ENCODE measurements at regions not wholly inside any gene's neighbourhood (a gene's known extent, or its start where the extent isn't known, plus 50 kb on each side); places are given as distances from the start of the nearest gene placed in this dataset.
"Not testable (repeated sequence)": the region's sequence is repeated elsewhere in the genome, so short reads cannot be mapped to it uniquely, and the experiment has no call there.

GRCh38 chr5:169398515-169398914 is 97.6 kb upstream of the SLIT3 start:
- H3K4me3 ChIP-seq (ENCODE audit: low read length) = no peak overlapping the region
- no peaks in the 10 kb centered on the region for H3K9me3 ChIP-seq (replicated peaks; ENCODE audit: control insufficient read depth, low read depth, low read length)
- DNase-seq = no peak
- no CpG with 5 or more reads among the region's 1 CpG for WGBS (ENCODE audit: insufficient coverage)
- no peaks in the 10 kb centered on the region for H3K36me3 ChIP-seq (ENCODE audit: control insufficient read depth, insufficient read depth, low read length)
- H3K27me3 ChIP-seq (ENCODE audit: control insufficient read depth, insufficient read depth, low read length) = no peaks in the 10 kb centered on the region
- H3K27ac ChIP-seq (ENCODE audit: low read length) = no peak overlapping the region
- no peaks in the 10 kb centered on the region for H3K4me1 ChIP-seq (ENCODE audit: control insufficient read depth, insufficient read depth, low read length)

DNA sequence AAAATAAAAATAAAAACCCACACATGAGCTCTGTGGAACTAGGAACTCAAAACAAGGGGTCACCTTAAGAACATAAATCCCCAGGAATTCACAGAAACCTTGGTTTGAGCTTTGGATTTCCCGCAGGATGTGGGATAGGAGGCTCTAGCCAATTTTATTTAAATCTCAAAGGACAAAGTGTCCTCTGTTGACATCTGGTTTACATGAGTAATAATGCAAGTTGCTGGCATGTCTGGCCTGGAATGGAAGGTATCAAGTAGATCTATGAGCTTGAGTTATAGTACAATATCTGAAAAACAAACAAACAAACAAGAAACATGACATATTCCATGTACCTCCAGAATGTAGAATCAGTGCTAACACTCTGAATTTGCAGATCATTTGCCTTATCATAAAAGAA is 94.2 kb upstream of the SLIT3 start:
- no peaks in the 10 kb centered on the region for H3K4me1 ChIP-seq (ENCODE audit: control insufficient read depth, insufficient read depth, low read length)
- no peaks in the 10 kb centered on the region for H3K9me3 ChIP-seq (replicated peaks; ENCODE audit: control insufficient read depth, low read depth, low read length)
- no peak overlapping the region for H3K4me3 ChIP-seq (ENCODE audit: low read length)
- no peaks in the 10 kb centered on the region for H3K36me3 ChIP-seq (ENCODE audit: control insufficient read depth, insufficient read depth, low read length)
- H3K27me3 ChIP-seq (ENCODE audit: control insufficient read depth, insufficient read depth, low read length) = no peaks in the 10 kb centered on the region
- H3K27ac ChIP-seq (ENCODE audit: low read length) = no peak overlapping the region
- WGBS (ENCODE audit: insufficient coverage) = no CpG with 5 or more reads among the region's 1 CpG
- DNase-seq = no peak

GRCh38 chr5:169394371-169394770 is 93.4 kb upstream of the SLIT3 start:
- DNase-seq = no peak
- H3K27me3 ChIP-seq (ENCODE audit: control insufficient read depth, insufficient read depth, low read length) = no peaks in the 10 kb centered on the region
- H3K27ac ChIP-seq (ENCODE audit: low read length) = no peak overlapping the region
- no peaks in the 10 kb centered on the region for H3K36me3 ChIP-seq (ENCODE audit: control insufficient read depth, insufficient read depth, low read length)
- WGBS (ENCODE audit: insufficient coverage) = 81% methylated on average over 1 of the region's 4 CpGs
- H3K9me3 ChIP-seq (replicated peaks; ENCODE audit: control insufficient read depth, low read depth, low read length) = no peaks in the 10 kb centered on the region
- H3K4me1 ChIP-seq (ENCODE audit: control insufficient read depth, insufficient read depth, low read length) = no peaks in the 10 kb centered on the region
- no peak overlapping the region for H3K4me3 ChIP-seq (ENCODE audit: low read length)

DNA sequence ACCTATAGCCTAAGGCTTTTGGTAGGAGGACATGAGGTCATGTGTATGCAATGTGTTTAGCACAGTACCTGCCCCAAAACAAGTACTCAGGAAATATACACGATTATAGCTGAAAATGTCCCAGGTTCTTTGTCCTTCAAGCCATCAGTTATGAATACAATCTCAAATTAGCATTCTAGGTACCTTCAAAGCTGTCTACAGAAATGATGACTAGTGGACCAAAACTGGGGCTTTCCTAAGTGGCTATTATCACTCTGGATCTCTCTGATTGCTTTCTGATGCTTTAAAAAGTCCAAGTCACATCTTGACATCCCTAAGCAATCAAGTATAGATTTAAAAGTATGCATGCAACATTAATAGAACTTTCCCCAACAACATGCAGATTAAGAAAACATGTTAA is 93.0 kb upstream of the SLIT3 start:
- Histone ChIP-seq H3K27ac (ENCODE audit: low read length) (no peak overlapping the region), H3K4me3 (ENCODE audit: low read length) (no peak overlapping the region), H3K4me1 (ENCODE audit: control insufficient read depth, insufficient read depth, low read length) (no peaks in the 10 kb centered on the region), H3K27me3 (ENCODE audit: control insufficient read depth, insufficient read depth, low read length) (no peaks in the 10 kb centered on the region), H3K36me3 (ENCODE audit: control insufficient read depth, insufficient read depth, low read length) (no peaks in the 10 kb centered on the region), H3K9me3 (replicated peaks; ENCODE audit: control insufficient read depth, low read depth, low read length) (no peaks in the 10 kb centered on the region)
- no CpG with 5 or more reads among the region's 1 CpG for WGBS (ENCODE audit: insufficient coverage)
- no peak for DNase-seq

DNA sequence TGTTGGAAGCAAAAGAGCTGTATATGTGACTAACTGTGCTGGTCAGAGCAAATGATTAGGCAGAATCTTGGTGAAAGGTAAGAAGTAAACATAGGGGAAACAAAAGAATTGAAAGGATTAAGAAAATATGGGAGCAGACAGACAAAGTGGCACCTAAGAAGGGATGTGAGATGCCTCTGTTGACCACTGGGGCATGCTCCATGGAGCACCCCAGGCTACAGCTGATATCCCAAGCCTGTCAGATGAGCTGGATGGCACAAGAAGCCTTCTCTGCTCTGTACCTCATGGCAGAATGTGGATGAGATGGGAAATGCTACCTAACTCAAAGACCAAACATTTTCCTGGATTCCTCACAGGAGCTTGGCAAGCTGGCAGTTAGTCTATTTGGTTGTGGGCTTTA is 89.3 kb upstream of the SLIT3 start:
- H3K9me3 ChIP-seq (replicated peaks; ENCODE audit: control insufficient read depth, low read depth, low read length) = no peaks in the 10 kb centered on the region
- no peaks in the 10 kb centered on the region for H3K36me3 ChIP-seq (ENCODE audit: control insufficient read depth, insufficient read depth, low read length)
- H3K27me3 ChIP-seq (ENCODE audit: control insufficient read depth, insufficient read depth, low read length) = no peaks in the 10 kb centered on the region
- no peak overlapping the region for H3K4me3 ChIP-seq (ENCODE audit: low read length)
- no peak for DNase-seq
- H3K27ac ChIP-seq (ENCODE audit: low read length) = no peak overlapping the region
- H3K4me1 ChIP-seq (ENCODE audit: control insufficient read depth, insufficient read depth, low read length) = no peaks in the 10 kb centered on the region

DNA sequence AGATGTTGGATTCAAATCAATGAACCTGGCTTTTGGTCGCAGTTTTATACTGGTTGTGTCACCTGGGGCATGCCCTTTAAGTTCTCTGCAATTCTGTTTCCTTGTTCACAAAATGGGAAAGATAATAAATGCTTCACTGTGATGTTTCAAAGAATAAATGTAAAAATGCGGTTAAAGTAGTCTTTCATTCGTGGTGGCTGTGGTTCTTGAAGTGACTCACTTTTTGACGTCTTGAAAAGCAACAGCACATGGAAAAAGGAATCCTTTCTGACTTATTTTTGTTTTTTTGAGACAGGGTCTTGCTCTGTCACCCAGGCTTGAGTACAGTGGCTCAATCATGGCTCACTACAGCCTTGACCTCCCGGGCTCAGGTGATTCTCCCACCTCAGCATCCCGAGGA is 88.4 kb upstream of the SLIT3 start:
- Histone ChIP-seq H3K27me3 (ENCODE audit: control insufficient read depth, insufficient read depth, low read length) (no peaks in the 10 kb centered on the region), H3K27ac (ENCODE audit: low read length) (no peak overlapping the region), H3K36me3 (ENCODE audit: control insufficient read depth, insufficient read depth, low read length) (no peaks in the 10 kb centered on the region), H3K9me3 (replicated peaks; ENCODE audit: control insufficient read depth, low read depth, low read length) (no peaks in the 10 kb centered on the region), H3K4me1 (ENCODE audit: control insufficient read depth, insufficient read depth, low read length) (no peaks in the 10 kb centered on the region), H3K4me3 (ENCODE audit: low read length) (no peak overlapping the region)
- WGBS (ENCODE audit: insufficient coverage) = 84% methylated on average over 5 of the region's 6 CpGs
- no peak for DNase-seq

DNA sequence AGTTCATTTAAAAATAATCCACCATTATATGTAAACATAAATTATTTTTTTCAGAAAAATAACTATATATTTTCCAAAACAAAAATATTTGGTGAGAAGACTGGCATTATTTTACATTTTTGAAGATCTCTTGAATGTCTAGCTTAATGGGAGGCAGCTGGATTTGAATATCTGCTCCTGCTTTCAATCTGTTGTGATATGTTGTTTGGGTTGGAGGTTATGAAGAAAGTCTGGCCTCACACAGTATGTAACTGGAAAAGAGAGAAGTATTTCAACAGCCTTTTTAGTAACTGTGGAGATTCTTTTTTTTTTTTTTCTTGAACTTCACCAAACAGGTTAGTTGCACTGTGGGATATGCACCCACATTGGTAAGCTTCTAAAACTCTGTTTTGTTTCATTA is 84.7 kb upstream of the SLIT3 start:
- no peaks in the 10 kb centered on the region for H3K9me3 ChIP-seq (replicated peaks; ENCODE audit: control insufficient read depth, low read depth, low read length)
- no peak overlapping the region for H3K4me3 ChIP-seq (ENCODE audit: low read length)
- no peak for DNase-seq
- H3K4me1 ChIP-seq (ENCODE audit: control insufficient read depth, insufficient read depth, low read length) = no peaks in the 10 kb centered on the region
- H3K27me3 ChIP-seq (ENCODE audit: control insufficient read depth, insufficient read depth, low read length) = no peaks in the 10 kb centered on the region
- no peak overlapping the region for H3K27ac ChIP-seq (ENCODE audit: low read length)
- H3K36me3 ChIP-seq (ENCODE audit: control insufficient read depth, insufficient read depth, low read length) = no peaks in the 10 kb centered on the region

DNA sequence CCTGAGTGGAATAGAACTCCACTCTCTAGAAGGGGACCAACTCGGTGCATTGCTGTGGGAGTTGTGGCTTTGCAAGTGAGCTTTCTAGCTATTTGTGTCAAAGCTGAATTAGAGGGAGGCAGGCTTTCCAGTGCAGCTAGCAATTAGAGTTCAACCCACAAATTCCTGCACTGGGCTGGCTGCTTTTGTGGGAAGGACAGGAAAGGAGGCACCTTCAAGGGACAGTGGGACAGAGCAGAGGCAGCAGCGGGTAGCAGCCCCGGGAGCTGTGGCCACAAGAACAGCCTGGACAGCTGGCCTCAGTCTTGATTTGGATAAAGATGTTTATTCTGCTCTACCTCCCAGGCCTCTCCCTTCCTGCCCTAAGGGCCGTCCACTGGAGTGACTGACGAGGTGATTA is 83.7 kb upstream of the SLIT3 start:
- H3K27me3 ChIP-seq (ENCODE audit: control insufficient read depth, insufficient read depth, low read length) = no peaks in the 10 kb centered on the region
- no peaks in the 10 kb centered on the region for H3K4me1 ChIP-seq (ENCODE audit: control insufficient read depth, insufficient read depth, low read length)
- no peak overlapping the region for H3K4me3 ChIP-seq (ENCODE audit: low read length)
- H3K36me3 ChIP-seq (ENCODE audit: control insufficient read depth, insufficient read depth, low read length) = no peaks in the 10 kb centered on the region
- no peaks in the 10 kb centered on the region for H3K9me3 ChIP-seq (replicated peaks; ENCODE audit: control insufficient read depth, low read depth, low read length)
- H3K27ac ChIP-seq (ENCODE audit: low read length) = no peak overlapping the region
- 30% methylated on average over 2 of the region's 5 CpGs for WGBS (ENCODE audit: insufficient coverage)
- DNase-seq = no peak

DNA sequence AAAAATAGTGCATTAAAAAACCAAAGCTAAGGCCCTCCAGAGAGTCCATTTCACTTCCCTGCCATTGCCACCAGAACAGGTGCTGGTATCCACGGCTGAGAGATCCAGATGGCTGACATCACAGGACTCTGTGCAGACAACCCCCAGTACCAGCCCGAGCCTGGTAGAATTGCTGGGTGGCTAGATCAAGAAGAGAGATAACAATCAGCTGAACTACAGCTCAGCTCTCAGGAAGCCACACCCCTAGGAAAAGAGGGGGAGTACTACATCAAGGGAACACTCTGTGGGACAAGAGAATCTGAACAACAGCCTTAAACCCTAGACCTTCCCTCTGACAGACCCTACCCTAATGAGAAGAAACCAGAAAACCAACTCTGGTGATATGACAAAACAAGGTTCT is 73.8 kb upstream of the SLIT3 start:
- no peak for DNase-seq
- no peaks in the 10 kb centered on the region for H3K4me1 ChIP-seq (ENCODE audit: control insufficient read depth, insufficient read depth, low read length)
- WGBS (ENCODE audit: insufficient coverage) = no CpG with 5 or more reads among the region's 2 CpGs

GRCh38 chr5:169374111-169374510 is 73.2 kb upstream of the SLIT3 start:
- H3K9me3 ChIP-seq (replicated peaks; ENCODE audit: control insufficient read depth, low read depth, low read length) = no peaks in the 10 kb centered on the region
- no peaks in the 10 kb centered on the region for H3K27me3 ChIP-seq (ENCODE audit: control insufficient read depth, insufficient read depth, low read length)
- H3K27ac ChIP-seq (ENCODE audit: low read length) = no peak overlapping the region
- DNase-seq = no peak
- no peaks in the 10 kb centered on the region for H3K4me1 ChIP-seq (ENCODE audit: control insufficient read depth, insufficient read depth, low read length)
- 71% methylated on average over 7 of the region's 10 CpGs for WGBS (ENCODE audit: insufficient coverage)
- H3K4me3 ChIP-seq (ENCODE audit: low read length) = no peak overlapping the region
- no peaks in the 10 kb centered on the region for H3K36me3 ChIP-seq (ENCODE audit: control insufficient read depth, insufficient read depth, low read length)

More for the DNA sequence above, 73.8 kb upstream of the SLIT3 start:
- H3K4me3 ChIP-seq (ENCODE audit: low read length) = no peak overlapping the region
- no peaks in the 10 kb centered on the region for H3K9me3 ChIP-seq (replicated peaks; ENCODE audit: control insufficient read depth, low read depth, low read length)
- no peaks in the 10 kb centered on the region for H3K27me3 ChIP-seq (ENCODE audit: control insufficient read depth, insufficient read depth, low read length)
- H3K27ac ChIP-seq (ENCODE audit: low read length) = no peak overlapping the region
- H3K36me3 ChIP-seq (ENCODE audit: control insufficient read depth, insufficient read depth, low read length) = no peaks in the 10 kb centered on the region

- H3K27me3 ChIP-seq (ENCODE audit: control insufficient read depth, insufficient read depth, low read length); H3K27ac ChIP-seq (ENCODE audit: low read length); H3K4me1 ChIP-seq (ENCODE audit: control insufficient read depth, insufficient read depth, low read length); DNase-seq; H3K36me3 ChIP-seq (ENCODE audit: control insufficient read depth, insufficient read depth, low read length); H3K4me3 ChIP-seq (ENCODE audit: low read length); H3K9me3 ChIP-seq (replicated peaks; ENCODE audit: control insufficient read depth, low read depth, low read length): not testable (repeated sequence)
- 100% methylated on average over 1 of the region's 2 CpGs for WGBS (ENCODE audit: insufficient coverage)
These were observed 70.9 kb upstream of the SLIT3 start for GRCh38 chr5:169371801-169372200.

Data from muscle of leg (tissue), 3 donors.